Stomach (tissue), 8 donors: ENCODE measurements at regions not wholly inside any gene's neighbourhood (a gene's known extent, or its start where the extent isn't known, plus 50 kb on each side); places are given as distances from the start of the nearest gene placed in this dataset.
A peak's percentile ranks its signal among the peaks of the same experiment; 100 is the strongest.

Experiments used
- DNase-seq, 2 donors: peaks; one replicate each; pipeline versions ENCODE4 v3.0.0 to v3.0.0-alpha.2; 2013 to 2019
- H3K27ac ChIP-seq, 5 donors: fragments of 200-600 bp in 4 of 5; sonication (generic) in 4 of 5; one replicate each; pipeline ENCODE4 v1.5.1; 2013 to 2019; ENCODE audit warnings: mild to moderate bottlenecking in 1 of 5, moderate library complexity in 1 of 5
- H3K27me3 ChIP-seq, 3 donors: fragments of 200-600 bp; sonication (generic); one replicate each; pipeline ENCODE4 v1.5.1; 2017 to 2019; ENCODE audit warnings: mixed run types in 1 of 3
- H3K36me3 ChIP-seq, 4 donors: fragments of 200-600 bp; sonication (generic); 1 replicate in 3 of 4; 2 replicates in 1 of 4; pipeline ENCODE4 v1.5.1; 2016 to 2019
- H3K4me1 ChIP-seq, 4 donors: fragments of 200-600 bp; sonication (generic); one replicate each; pipeline ENCODE4 v1.5.1; 2016 to 2019
- H3K4me3 ChIP-seq, 4 donors: fragments of 200-600 bp; sonication (generic) in 3 of 4; one replicate each; pipeline ENCODE4 v1.5.1; 2016 to 2019; ENCODE audit warnings: mild to moderate bottlenecking in 1 of 4
- H3K9me3 ChIP-seq, 4 donors: fragments of 200-600 bp; sonication (generic); one replicate each; pipeline ENCODE4 v1.5.1; 2016 to 2019
- EP300 ChIP-seq: sonication (generic); formaldehyde crosslinking; IDR thresholded peaks from one replicate; pipeline ENCODE4 v1.6.1; 2017; ENCODE audit warnings: antibody characterized with exemption
- POLR2A ChIP-seq, 4 donors: fragments of 450-650 bp; IDR thresholded peaks; one replicate each; pipeline ENCODE4 v1.6.1; 2016; ENCODE audit warnings: antibody characterized with exemption in 4 of 4, control low read depth in 2 of 4, mild to moderate bottlenecking in 1 of 4, moderate library complexity in 1 of 4
- POLR2AphosphoS5 ChIP-seq, 3 donors: sonication (generic); formaldehyde crosslinking; IDR thresholded peaks; one replicate each; pipeline ENCODE4 v1.6.1; 2016; ENCODE audit warnings: antibody characterized with exemption in 3 of 3
- WGBS, 5 donors: extraction: QIAGEN DNeasy Blood & Tissue Kit in 3 of 5; methylation state at CpG; one replicate each; pipeline versions ENCODE4 v1.1.5 to v1.1.7; 2013 to 2018; 5-methylcytosine and 5-hydroxymethylcytosine counted together
- intact Hi-C: fragments of 100-400 bp; cut with DNase I; formaldehyde crosslinking; loops from one replicate; pipeline ENCODE4 v1.15.1; 2023; ENCODE audit warnings: low total_unique reads
- TF ChIP-seq, protein P1 (sequence below), 7 experiments: fragments of 450-650 bp in 4 of 7; fragments of 200-600 bp in 3 of 7; sonication (generic) in 3 of 7; IDR thresholded peaks; one replicate each; pipeline ENCODE4 v1.5.1; 2016 to 2019; ENCODE audit warnings: antibody characterized with exemption in 7 of 7, control low read depth in 2 of 7, mild to moderate bottlenecking in 1 of 7
- donor health status: healthy with polysubstance abuse.
- donor health status: Bipolar disorder and iron deficiency.
- donor health status: healthy.

DNA sequence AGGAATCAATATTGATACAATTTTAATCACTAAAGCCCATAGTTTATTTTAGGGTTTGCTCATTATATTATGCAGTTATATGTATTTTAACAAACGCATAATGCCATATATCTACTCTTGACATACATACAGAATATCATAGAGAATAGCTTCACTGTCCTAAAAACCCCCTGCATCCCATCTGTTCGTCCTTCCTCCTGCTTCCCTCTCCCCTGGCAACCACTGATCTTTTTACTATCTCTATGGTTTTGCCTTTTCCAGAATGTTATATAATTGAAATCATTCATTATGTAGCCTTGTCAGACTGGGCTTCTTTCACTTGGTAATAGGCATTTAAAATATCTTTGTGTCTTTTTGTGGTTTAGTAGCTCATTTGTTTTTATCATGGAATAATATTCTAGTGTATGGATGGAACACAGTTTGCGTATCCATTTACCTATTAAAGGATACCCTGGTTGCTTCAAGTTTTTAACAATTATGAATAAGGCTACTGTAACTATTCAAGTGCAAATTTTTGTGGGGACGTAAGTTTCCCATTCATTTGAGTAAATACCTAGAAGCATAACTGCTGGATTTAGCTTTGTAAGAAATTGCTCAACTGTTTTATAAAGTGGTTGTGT lies 801.6 kb upstream of the GCFC2 start:
- intact Hi-C loops = no loop called here
- WGBS, 5 donors = 62 to 82% (median 75%) methylated on average over 4 of the region's 4 CpGs
- TF ChIP-seq POLR2AphosphoS5 (IDR thresholded peaks at IDR 0.05) (no peak), POLR2A (IDR thresholded peaks at IDR 0.05) (no peak), EP300 (no peak)
- TF ChIP-seq, protein P1, sequence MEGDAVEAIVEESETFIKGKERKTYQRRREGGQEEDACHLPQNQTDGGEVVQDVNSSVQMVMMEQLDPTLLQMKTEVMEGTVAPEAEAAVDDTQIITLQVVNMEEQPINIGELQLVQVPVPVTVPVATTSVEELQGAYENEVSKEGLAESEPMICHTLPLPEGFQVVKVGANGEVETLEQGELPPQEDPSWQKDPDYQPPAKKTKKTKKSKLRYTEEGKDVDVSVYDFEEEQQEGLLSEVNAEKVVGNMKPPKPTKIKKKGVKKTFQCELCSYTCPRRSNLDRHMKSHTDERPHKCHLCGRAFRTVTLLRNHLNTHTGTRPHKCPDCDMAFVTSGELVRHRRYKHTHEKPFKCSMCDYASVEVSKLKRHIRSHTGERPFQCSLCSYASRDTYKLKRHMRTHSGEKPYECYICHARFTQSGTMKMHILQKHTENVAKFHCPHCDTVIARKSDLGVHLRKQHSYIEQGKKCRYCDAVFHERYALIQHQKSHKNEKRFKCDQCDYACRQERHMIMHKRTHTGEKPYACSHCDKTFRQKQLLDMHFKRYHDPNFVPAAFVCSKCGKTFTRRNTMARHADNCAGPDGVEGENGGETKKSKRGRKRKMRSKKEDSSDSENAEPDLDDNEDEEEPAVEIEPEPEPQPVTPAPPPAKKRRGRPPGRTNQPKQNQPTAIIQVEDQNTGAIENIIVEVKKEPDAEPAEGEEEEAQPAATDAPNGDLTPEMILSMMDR (IDR thresholded peaks at IDR 0.05) = no peak
- DNase-seq = no peak
- H3K4me3 ChIP-seq = no peak overlapping the region
- no peaks in the 10 kb centered on the region for H3K9me3 ChIP-seq
- H3K36me3 ChIP-seq = no peaks in the 10 kb centered on the region
- H3K4me1 ChIP-seq = no peaks in the 10 kb centered on the region
- H3K27me3 ChIP-seq = no peaks in the 10 kb centered on the region
- H3K27ac ChIP-seq = no peak overlapping the region

DNA sequence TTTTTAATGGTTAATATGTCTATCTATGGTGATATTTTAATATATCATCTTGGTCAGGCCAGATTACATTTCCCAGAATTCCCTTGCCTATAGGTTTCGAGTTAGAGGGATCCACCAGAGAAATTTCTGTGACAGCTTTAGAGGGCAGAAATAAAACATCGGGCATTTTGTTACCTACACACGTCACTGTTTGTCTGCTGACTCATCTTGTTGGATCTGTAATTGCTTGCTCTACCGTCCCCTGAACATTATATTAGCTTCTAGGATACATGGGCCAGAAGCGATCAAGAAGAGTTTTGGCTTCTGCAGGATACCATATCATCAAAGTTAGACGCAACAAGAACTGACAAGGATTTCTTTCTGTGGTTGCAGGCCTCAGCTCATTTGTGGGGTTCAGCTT lies 795.8 kb upstream of the GCFC2 start:
- TF ChIP-seq EP300 (no peak), POLR2A (IDR thresholded peaks at IDR 0.05) (no peak), POLR2AphosphoS5 (IDR thresholded peaks at IDR 0.05) (no peak)
- TF ChIP-seq, protein P1 (IDR thresholded peaks at IDR 0.05) = no peak
- no peak overlapping the region for H3K27ac ChIP-seq
- no peaks in the 10 kb centered on the region for H3K36me3 ChIP-seq
- WGBS, 5 donors = 80 to 90% (median 86%) methylated on average over 6 of the region's 6 CpGs
- H3K27me3 ChIP-seq = no peaks in the 10 kb centered on the region
- intact Hi-C loops = no loop called here
- no peak for DNase-seq
- no peaks in the 10 kb centered on the region for H3K9me3 ChIP-seq
- no peaks in the 10 kb centered on the region for H3K4me1 ChIP-seq
- H3K4me3 ChIP-seq = no peak overlapping the region

DNA sequence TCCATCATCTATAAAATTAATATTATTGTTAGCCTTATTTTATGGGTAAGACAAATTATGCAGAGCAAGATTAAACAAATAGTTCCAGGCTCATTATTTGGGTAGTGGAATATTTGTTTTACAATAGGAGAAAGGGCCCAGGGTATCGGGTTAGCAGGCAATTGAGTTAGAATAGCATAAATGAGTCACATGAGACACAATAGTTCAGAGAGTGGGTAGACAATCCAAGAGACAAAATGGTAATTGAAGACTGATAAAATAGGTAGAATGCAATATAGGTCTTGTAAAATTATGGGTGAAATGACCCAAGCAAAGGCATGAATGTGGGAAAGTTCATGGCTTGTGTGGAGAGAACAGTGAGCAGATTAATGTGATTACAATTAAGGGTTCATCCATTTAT lies 790.9 kb upstream of the GCFC2 start:
- Histone ChIP-seq H3K9me3 (no peaks in the 10 kb centered on the region), H3K4me3 (no peak overlapping the region), H3K4me1 (no peaks in the 10 kb centered on the region), H3K27ac (no peak overlapping the region), H3K36me3 (no peaks in the 10 kb centered on the region), H3K27me3 (no peaks in the 10 kb centered on the region)
- intact Hi-C loops = no loop called here
- 47 to 64% (median 53%) methylated on average over 1 of the region's 1 CpG for WGBS, 5 donors
- DNase-seq = no peak
- TF ChIP-seq EP300 (no peak), POLR2A (IDR thresholded peaks at IDR 0.05) (no peak), POLR2AphosphoS5 (IDR thresholded peaks at IDR 0.05) (no peak)
- TF ChIP-seq, protein P1 (IDR thresholded peaks at IDR 0.05) = no peak

DNA sequence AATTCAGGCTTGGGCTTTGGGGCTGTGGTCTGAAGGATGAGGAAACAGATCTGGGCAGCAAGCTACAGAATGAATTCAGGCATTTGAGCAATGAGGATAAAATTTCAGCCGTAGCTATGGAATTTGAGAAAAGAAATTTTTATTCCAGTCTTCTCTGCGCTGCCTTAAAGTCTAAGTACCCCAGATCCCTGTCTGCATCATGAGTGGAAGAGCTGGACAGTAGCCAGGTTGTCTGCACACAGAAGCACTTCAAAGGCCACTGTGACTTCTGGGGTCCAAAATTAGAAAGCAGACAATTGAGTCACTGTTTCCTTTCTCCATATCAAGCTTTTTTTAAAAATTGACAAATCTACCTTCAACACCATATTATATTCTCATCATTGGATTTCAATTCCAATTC lies 787.6 kb upstream of the GCFC2 start:
- no peaks in the 10 kb centered on the region for H3K36me3 ChIP-seq
- no peaks in the 10 kb centered on the region for H3K27me3 ChIP-seq
- no peaks in the 10 kb centered on the region for H3K4me1 ChIP-seq
- no peak for TF ChIP-seq EP300
- no peak for TF ChIP-seq POLR2AphosphoS5 (IDR thresholded peaks at IDR 0.05)
- TF ChIP-seq POLR2A (IDR thresholded peaks at IDR 0.05) = no peak
- TF ChIP-seq, protein P1 (IDR thresholded peaks at IDR 0.05) = no peak
- H3K4me3 ChIP-seq = no peak overlapping the region
- H3K9me3 ChIP-seq = no peaks in the 10 kb centered on the region
- intact Hi-C loops = no loop called here
- peak in 1 of 2 donors; percentile 5 for DNase-seq
- 68 to 91% (median 85%) methylated on average over 2 of the region's 2 CpGs for WGBS, 5 donors
- no peak overlapping the region for H3K27ac ChIP-seq
